K562 (cell line): ENCODE measurements at regions not wholly inside any gene's neighbourhood (a gene's known extent, or its start where the extent isn't known, plus 50 kb on each side); places are given as distances from the start of the nearest gene placed in this dataset.

Experiments
- ARHGAP35 ChIP-seq: fragments of 450-650 bp; IDR thresholded peaks from 2 replicates; pipeline ENCODE4 v1.6.1; 2018; ENCODE audit not compliant: partially characterized antibody
- ETV5 ChIP-seq: sonication (generic); formaldehyde crosslinking; IDR thresholded peaks from 2 replicates; pipeline ENCODE4 v1.4.0; 2020; ENCODE audit warnings: low read depth, mild to moderate bottlenecking, missing genetic modification reagents
- POLR2A ChIP-seq: fragments of 450-650 bp; conservative IDR thresholded peaks from 2 replicates; pipeline ENCODE4 v1.6.1; 2016
- TF ChIP-seq, protein P1 (sequence below): fragments of 450-650 bp; IDR thresholded peaks from 2 replicates; pipeline ENCODE4 v1.6.1; 2016; ENCODE audit warnings: mild to moderate bottlenecking, moderate library complexity
- TF ChIP-seq, protein P2 (sequence below): fragments of 200-600 bp; sonication (generic); IDR thresholded peaks from one replicate; pipeline ENCODE4 v1.6.1; 2012; ENCODE audit warnings: mild to moderate bottlenecking, low read depth, low read length, inconsistent platforms

DNA sequence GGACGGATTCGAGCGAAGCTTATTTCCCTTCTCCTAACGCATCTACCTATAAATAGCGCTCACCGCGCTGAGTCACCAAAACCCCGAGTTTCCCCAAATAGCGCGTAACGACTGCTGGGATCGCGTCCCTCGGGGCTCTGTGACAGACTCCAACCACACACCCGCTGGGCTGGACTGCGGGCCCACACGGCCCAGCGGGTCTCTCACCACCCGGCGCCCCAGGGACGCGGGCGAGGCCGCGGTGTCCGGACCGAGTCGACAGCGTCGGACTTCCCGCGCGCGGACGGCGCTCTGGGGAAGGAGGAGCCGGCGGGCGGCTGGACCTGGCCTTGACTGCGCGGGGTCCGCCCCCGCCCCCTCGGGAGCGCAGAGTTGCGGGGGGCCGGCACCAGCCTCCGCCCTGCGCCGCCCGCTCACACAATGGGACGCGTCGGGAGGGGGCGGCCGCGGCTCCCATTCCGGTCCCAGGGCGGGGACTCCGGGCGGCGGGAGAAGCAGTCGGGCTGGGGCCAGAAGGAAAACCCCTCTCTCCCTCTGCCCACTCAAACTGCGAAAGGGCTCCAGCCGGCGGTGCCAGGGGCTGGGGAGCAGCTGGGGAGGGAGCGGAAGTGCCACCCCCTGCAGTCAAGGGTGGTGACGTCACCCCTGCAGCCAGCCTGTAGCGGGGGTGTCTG lies 108.8 kb downstream of the KCNRG start (continued):
- TF ChIP-seq, protein P1, sequence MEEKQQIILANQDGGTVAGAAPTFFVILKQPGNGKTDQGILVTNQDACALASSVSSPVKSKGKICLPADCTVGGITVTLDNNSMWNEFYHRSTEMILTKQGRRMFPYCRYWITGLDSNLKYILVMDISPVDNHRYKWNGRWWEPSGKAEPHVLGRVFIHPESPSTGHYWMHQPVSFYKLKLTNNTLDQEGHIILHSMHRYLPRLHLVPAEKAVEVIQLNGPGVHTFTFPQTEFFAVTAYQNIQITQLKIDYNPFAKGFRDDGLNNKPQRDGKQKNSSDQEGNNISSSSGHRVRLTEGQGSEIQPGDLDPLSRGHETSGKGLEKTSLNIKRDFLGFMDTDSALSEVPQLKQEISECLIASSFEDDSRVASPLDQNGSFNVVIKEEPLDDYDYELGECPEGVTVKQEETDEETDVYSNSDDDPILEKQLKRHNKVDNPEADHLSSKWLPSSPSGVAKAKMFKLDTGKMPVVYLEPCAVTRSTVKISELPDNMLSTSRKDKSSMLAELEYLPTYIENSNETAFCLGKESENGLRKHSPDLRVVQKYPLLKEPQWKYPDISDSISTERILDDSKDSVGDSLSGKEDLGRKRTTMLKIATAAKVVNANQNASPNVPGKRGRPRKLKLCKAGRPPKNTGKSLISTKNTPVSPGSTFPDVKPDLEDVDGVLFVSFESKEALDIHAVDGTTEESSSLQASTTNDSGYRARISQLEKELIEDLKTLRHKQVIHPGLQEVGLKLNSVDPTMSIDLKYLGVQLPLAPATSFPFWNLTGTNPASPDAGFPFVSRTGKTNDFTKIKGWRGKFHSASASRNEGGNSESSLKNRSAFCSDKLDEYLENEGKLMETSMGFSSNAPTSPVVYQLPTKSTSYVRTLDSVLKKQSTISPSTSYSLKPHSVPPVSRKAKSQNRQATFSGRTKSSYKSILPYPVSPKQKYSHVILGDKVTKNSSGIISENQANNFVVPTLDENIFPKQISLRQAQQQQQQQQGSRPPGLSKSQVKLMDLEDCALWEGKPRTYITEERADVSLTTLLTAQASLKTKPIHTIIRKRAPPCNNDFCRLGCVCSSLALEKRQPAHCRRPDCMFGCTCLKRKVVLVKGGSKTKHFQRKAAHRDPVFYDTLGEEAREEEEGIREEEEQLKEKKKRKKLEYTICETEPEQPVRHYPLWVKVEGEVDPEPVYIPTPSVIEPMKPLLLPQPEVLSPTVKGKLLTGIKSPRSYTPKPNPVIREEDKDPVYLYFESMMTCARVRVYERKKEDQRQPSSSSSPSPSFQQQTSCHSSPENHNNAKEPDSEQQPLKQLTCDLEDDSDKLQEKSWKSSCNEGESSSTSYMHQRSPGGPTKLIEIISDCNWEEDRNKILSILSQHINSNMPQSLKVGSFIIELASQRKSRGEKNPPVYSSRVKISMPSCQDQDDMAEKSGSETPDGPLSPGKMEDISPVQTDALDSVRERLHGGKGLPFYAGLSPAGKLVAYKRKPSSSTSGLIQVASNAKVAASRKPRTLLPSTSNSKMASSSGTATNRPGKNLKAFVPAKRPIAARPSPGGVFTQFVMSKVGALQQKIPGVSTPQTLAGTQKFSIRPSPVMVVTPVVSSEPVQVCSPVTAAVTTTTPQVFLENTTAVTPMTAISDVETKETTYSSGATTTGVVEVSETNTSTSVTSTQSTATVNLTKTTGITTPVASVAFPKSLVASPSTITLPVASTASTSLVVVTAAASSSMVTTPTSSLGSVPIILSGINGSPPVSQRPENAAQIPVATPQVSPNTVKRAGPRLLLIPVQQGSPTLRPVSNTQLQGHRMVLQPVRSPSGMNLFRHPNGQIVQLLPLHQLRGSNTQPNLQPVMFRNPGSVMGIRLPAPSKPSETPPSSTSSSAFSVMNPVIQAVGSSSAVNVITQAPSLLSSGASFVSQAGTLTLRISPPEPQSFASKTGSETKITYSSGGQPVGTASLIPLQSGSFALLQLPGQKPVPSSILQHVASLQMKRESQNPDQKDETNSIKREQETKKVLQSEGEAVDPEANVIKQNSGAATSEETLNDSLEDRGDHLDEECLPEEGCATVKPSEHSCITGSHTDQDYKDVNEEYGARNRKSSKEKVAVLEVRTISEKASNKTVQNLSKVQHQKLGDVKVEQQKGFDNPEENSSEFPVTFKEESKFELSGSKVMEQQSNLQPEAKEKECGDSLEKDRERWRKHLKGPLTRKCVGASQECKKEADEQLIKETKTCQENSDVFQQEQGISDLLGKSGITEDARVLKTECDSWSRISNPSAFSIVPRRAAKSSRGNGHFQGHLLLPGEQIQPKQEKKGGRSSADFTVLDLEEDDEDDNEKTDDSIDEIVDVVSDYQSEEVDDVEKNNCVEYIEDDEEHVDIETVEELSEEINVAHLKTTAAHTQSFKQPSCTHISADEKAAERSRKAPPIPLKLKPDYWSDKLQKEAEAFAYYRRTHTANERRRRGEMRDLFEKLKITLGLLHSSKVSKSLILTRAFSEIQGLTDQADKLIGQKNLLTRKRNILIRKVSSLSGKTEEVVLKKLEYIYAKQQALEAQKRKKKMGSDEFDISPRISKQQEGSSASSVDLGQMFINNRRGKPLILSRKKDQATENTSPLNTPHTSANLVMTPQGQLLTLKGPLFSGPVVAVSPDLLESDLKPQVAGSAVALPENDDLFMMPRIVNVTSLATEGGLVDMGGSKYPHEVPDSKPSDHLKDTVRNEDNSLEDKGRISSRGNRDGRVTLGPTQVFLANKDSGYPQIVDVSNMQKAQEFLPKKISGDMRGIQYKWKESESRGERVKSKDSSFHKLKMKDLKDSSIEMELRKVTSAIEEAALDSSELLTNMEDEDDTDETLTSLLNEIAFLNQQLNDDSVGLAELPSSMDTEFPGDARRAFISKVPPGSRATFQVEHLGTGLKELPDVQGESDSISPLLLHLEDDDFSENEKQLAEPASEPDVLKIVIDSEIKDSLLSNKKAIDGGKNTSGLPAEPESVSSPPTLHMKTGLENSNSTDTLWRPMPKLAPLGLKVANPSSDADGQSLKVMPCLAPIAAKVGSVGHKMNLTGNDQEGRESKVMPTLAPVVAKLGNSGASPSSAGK, result peak; percentile 52; the same call in 1 of the 2 replicates
- TF ChIP-seq POLR2A (peak; percentile 78), ETV5 (CRISPR knock-in tag) (peak; percentile 82), ARHGAP35 (no peak)
- TF ChIP-seq, protein P2, sequence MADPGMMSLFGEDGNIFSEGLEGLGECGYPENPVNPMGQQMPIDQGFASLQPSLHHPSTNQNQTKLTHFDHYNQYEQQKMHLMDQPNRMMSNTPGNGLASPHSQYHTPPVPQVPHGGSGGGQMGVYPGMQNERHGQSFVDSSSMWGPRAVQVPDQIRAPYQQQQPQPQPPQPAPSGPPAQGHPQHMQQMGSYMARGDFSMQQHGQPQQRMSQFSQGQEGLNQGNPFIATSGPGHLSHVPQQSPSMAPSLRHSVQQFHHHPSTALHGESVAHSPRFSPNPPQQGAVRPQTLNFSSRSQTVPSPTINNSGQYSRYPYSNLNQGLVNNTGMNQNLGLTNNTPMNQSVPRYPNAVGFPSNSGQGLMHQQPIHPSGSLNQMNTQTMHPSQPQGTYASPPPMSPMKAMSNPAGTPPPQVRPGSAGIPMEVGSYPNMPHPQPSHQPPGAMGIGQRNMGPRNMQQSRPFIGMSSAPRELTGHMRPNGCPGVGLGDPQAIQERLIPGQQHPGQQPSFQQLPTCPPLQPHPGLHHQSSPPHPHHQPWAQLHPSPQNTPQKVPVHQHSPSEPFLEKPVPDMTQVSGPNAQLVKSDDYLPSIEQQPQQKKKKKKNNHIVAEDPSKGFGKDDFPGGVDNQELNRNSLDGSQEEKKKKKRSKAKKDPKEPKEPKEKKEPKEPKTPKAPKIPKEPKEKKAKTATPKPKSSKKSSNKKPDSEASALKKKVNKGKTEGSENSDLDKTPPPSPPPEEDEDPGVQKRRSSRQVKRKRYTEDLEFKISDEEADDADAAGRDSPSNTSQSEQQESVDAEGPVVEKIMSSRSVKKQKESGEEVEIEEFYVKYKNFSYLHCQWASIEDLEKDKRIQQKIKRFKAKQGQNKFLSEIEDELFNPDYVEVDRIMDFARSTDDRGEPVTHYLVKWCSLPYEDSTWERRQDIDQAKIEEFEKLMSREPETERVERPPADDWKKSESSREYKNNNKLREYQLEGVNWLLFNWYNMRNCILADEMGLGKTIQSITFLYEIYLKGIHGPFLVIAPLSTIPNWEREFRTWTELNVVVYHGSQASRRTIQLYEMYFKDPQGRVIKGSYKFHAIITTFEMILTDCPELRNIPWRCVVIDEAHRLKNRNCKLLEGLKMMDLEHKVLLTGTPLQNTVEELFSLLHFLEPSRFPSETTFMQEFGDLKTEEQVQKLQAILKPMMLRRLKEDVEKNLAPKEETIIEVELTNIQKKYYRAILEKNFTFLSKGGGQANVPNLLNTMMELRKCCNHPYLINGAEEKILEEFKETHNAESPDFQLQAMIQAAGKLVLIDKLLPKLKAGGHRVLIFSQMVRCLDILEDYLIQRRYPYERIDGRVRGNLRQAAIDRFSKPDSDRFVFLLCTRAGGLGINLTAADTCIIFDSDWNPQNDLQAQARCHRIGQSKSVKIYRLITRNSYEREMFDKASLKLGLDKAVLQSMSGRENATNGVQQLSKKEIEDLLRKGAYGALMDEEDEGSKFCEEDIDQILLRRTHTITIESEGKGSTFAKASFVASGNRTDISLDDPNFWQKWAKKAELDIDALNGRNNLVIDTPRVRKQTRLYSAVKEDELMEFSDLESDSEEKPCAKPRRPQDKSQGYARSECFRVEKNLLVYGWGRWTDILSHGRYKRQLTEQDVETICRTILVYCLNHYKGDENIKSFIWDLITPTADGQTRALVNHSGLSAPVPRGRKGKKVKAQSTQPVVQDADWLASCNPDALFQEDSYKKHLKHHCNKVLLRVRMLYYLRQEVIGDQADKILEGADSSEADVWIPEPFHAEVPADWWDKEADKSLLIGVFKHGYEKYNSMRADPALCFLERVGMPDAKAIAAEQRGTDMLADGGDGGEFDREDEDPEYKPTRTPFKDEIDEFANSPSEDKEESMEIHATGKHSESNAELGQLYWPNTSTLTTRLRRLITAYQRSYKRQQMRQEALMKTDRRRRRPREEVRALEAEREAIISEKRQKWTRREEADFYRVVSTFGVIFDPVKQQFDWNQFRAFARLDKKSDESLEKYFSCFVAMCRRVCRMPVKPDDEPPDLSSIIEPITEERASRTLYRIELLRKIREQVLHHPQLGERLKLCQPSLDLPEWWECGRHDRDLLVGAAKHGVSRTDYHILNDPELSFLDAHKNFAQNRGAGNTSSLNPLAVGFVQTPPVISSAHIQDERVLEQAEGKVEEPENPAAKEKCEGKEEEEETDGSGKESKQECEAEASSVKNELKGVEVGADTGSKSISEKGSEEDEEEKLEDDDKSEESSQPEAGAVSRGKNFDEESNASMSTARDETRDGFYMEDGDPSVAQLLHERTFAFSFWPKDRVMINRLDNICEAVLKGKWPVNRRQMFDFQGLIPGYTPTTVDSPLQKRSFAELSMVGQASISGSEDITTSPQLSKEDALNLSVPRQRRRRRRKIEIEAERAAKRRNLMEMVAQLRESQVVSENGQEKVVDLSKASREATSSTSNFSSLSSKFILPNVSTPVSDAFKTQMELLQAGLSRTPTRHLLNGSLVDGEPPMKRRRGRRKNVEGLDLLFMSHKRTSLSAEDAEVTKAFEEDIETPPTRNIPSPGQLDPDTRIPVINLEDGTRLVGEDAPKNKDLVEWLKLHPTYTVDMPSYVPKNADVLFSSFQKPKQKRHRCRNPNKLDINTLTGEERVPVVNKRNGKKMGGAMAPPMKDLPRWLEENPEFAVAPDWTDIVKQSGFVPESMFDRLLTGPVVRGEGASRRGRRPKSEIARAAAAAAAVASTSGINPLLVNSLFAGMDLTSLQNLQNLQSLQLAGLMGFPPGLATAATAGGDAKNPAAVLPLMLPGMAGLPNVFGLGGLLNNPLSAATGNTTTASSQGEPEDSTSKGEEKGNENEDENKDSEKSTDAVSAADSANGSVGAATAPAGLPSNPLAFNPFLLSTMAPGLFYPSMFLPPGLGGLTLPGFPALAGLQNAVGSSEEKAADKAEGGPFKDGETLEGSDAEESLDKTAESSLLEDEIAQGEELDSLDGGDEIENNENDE, result no peak
